Loucy (cell line): ENCODE measurements at regions not wholly inside any gene's neighbourhood (a gene's known extent, or its start where the extent isn't known, plus 50 kb on each side); places are given as distances from the start of the nearest gene placed in this dataset.

Source experiments
- EZH2phosphoT487 ChIP-seq: fragments of 200-600 bp; IDR thresholded peaks from 2 replicates; pipeline ENCODE4 v1.6.1; 2018; ENCODE audit warnings: antibody characterized with exemption, mild to moderate bottlenecking, moderate library complexity, borderline replicate concordance
- TF ChIP-seq, protein P1 (sequence below): fragments of 200-600 bp; sonication (generic); conservative IDR thresholded peaks from 2 replicates; pipeline ENCODE4 v1.5.1; 2014; ENCODE audit warnings: mild to moderate bottlenecking, antibody characterized with exemption, low read length

GRCh38 chr5:89883967-89884366 is 525.6 kb downstream of the CETN3 start:
- TF ChIP-seq, protein P1, sequence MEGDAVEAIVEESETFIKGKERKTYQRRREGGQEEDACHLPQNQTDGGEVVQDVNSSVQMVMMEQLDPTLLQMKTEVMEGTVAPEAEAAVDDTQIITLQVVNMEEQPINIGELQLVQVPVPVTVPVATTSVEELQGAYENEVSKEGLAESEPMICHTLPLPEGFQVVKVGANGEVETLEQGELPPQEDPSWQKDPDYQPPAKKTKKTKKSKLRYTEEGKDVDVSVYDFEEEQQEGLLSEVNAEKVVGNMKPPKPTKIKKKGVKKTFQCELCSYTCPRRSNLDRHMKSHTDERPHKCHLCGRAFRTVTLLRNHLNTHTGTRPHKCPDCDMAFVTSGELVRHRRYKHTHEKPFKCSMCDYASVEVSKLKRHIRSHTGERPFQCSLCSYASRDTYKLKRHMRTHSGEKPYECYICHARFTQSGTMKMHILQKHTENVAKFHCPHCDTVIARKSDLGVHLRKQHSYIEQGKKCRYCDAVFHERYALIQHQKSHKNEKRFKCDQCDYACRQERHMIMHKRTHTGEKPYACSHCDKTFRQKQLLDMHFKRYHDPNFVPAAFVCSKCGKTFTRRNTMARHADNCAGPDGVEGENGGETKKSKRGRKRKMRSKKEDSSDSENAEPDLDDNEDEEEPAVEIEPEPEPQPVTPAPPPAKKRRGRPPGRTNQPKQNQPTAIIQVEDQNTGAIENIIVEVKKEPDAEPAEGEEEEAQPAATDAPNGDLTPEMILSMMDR = no peak
- TF ChIP-seq EZH2phosphoT487 = no peak
